Left cardiac atrium (tissue), 4 donors: ENCODE measurements at regions not wholly inside any gene's neighbourhood (a gene's known extent, or its start where the extent isn't known, plus 50 kb on each side); places are given as distances from the start of the nearest gene placed in this dataset.
"Not testable (repeated sequence)": the region's sequence is repeated elsewhere in the genome, so short reads cannot be mapped to it uniquely, and the experiment has no call there.

Experiments used
- ATAC-seq, 2 donors: fragments of 200-7000 bp; cut with Tn5 transposase; one replicate each; pipeline ENCODE4 v1.9.1; 2020; ENCODE audit warnings: mild to moderate bottlenecking in 2 of 2, moderate library complexity in 2 of 2
- DNase-seq: peaks from one replicate; pipeline ENCODE4 v3.0.0-alpha.2; 2020
- intact Hi-C, 2 donors: fragments of 100-400 bp; cut with DNase I; formaldehyde crosslinking; loops; one replicate each; pipeline versions ENCODE4 v1.14.1 to v1.15.1; 2022 to 2023
- donor health status: DM: no; HTN: yes; CAD: no.
- donor health status: DM: no; HTN: yes; CAD: no; lungs with severe emphysema.
- donor health status: DM: yes; HTN: yes; CAD: no.
- donor health status: Dilated cardiomyopathy.

- no peak for DNase-seq
- intact Hi-C loops = no loop called here
- ATAC-seq = no peak
These were observed 54.3 kb upstream of the CIT start for GRCh38 chr12:119931402-119931801.

GRCh38 chr12:119932921-119933320 lies 55.8 kb upstream of the CIT start:
- ATAC-seq (no peak), DNase-seq (no peak)
- intact Hi-C loops = no loop called here

- intact Hi-C loops, ATAC-seq, DNase-seq: not testable (repeated sequence)
These were observed 54.3 kb upstream of the BICDL1 start for GRCh38 chr12:119934780-119935179.

GRCh38 chr12:119936705-119937311 lies 52.2 kb upstream of the BICDL1 start:
- no peak for DNase-seq
- no peak for ATAC-seq
- intact Hi-C loops = no loop called here

GRCh38 chr12:119938049-119938667 lies 50.9 kb upstream of the BICDL1 start:
- intact Hi-C loops = no loop called here
- ATAC-seq = peak in 1 of 2 donors; percentile 45
- DNase-seq = peak; percentile 44
